CD4-positive, alpha-beta T cell (primary cell): ENCODE measurements at regions not wholly inside any gene's neighbourhood (a gene's known extent, or its start where the extent isn't known, plus 50 kb on each side); places are given as distances from the start of the nearest gene placed in this dataset.

ENCODE experiments used
- ATAC-seq: fragments of 200-7000 bp; cut with Tn5 transposase; one replicate; pipeline ENCODE4 v1.10.0; 2022; ENCODE audit warnings: mild to moderate bottlenecking; ENCODE audit not compliant: poor library complexity
- CTCF ChIA-PET: fragments of 350-600 bp; sonication (Branson Sonifier 250); formaldehyde crosslinking; loops from one replicate; lab custom pipeline; 2021; ENCODE audit warnings: antibody characterized with exemption, inconsistent platforms; lab: Charles Lee
- POLR2A ChIA-PET: fragments of 350-600 bp; sonication (Branson Sonifier 250); formaldehyde crosslinking; loops from one replicate; lab custom pipeline; 2021; ENCODE audit warnings: antibody characterized with exemption, inconsistent platforms; lab: Charles Lee
- DNase-seq, 14 experiments: peaks; one replicate each; pipeline ENCODE4 v3.0.0-alpha.2; 2013 to 2020; ENCODE audit warnings: mixed read lengths in 2 of 14
- H3K27ac ChIP-seq, 2 donors: one replicate each; pipeline versions ENCODE4 v1.5.1 to v1.7.0; 2013; ENCODE audit warnings: low read length in 2 of 2, low read depth in 1 of 2, mild to moderate bottlenecking in 1 of 2
- H3K27me3 ChIP-seq, 2 experiments: 1 replicate in 1 of 2; 2 replicates in 1 of 2; pipeline versions ENCODE4 v1.6.1 to v1.7.0; 2013; ENCODE audit warnings: low read length in 2 of 2, control low read depth in 1 of 2, mild to moderate bottlenecking in 1 of 2, moderate library complexity in 1 of 2; ENCODE audit not compliant: insufficient read depth in 2 of 2, control insufficient read depth in 1 of 2
- H3K36me3 ChIP-seq: one replicate; pipeline ENCODE4 v1.6.1; 2013; ENCODE audit warnings: low read length, control low read depth; ENCODE audit not compliant: insufficient read depth
- H3K4me1 ChIP-seq: one replicate; pipeline ENCODE4 v1.6.1; 2013; ENCODE audit warnings: low read length, control low read depth; ENCODE audit not compliant: insufficient read depth
- H3K4me3 ChIP-seq: one replicate; pipeline ENCODE4 v1.5.1; 2013; ENCODE audit warnings: mild to moderate bottlenecking, low read length, moderate library complexity
- H3K9me3 ChIP-seq, 2 experiments: 1 replicate in 1 of 2; 2 replicates in 1 of 2; pipeline versions ENCODE4 v1.6.1 to v1.7.0; 2013; ENCODE audit warnings: low read length in 2 of 2, mild to moderate bottlenecking in 2 of 2, control low read depth in 1 of 2, moderate library complexity in 1 of 2; ENCODE audit not compliant: control insufficient read depth in 1 of 2, insufficient read depth in 1 of 2
- H3K27ac Mint-ChIP-seq: one replicate; pipeline ENCODE4 v1.8.0; 2020; ENCODE audit warnings: mixed read lengths
- H3K27me3 Mint-ChIP-seq: one replicate; pipeline ENCODE4 v1.8.0; 2021; ENCODE audit warnings: mixed read lengths
- H3K36me3 Mint-ChIP-seq: one replicate; pipeline ENCODE4 v1.8.0; 2021; ENCODE audit warnings: low read depth, mixed read lengths
- H3K4me1 Mint-ChIP-seq: one replicate; pipeline ENCODE4 v1.8.0; 2021; ENCODE audit warnings: low read depth, mixed read lengths
- H3K4me3 Mint-ChIP-seq: one replicate; pipeline ENCODE4 v1.8.0; 2020; ENCODE audit warnings: mild to moderate bottlenecking, mixed read lengths
- H3K9me3 Mint-ChIP-seq: one replicate; pipeline ENCODE4 v1.8.0; 2020; ENCODE audit warnings: mixed read lengths
- CTCF ChIP-seq: fragments of 200-600 bp; IDR thresholded peaks from one replicate; pipeline ENCODE4 v1.8.0; 2022; ENCODE audit warnings: antibody characterized with exemption, mild to moderate bottlenecking
- intact Hi-C, 2 experiments: fragments of 100-400 bp; cut with DNase I in 1 of 2; cut with micrococcal nuclease in 1 of 2; formaldehyde crosslinking; loops; one replicate each; pipeline versions ENCODE4 v1.15.1 to v1.9.0; 2023 to 2025; cut with DNase I, micrococcal nuclease

DNA sequence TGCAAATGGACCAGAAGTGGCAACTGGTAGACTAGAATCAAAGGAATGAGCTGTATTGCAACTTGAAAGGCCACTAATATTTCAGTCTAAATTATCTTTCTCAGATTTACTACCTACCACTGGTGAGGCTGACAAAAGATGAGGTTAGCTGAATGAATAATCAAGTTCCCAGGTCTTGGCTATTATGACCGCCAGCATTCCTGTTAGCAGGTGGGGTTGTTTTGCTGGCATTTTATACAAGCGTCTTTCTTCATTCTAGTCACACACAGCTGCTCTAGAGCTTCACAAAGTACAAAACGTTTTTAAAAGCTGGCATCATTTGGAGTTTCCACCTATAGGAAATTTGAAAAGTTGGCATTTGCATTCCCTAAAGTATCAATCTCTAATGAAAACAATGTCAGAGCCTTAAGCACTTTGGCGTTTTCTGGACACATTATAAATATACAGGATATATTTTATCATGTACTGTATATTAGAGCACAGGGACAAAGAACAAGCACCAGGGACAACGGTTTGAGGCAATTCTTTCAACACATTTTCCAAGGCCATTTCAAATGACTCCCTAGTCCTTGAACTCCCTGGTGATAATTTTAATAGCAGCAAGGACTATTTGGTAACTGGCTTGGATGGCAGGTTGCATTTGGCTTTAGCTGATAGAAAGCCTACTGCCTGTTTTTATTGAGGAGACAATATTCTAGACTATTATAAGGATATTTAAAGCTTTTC, 410.2 kb upstream of the CHST9 start:
- no peak overlapping the region for H3K27ac ChIP-seq

DNA sequence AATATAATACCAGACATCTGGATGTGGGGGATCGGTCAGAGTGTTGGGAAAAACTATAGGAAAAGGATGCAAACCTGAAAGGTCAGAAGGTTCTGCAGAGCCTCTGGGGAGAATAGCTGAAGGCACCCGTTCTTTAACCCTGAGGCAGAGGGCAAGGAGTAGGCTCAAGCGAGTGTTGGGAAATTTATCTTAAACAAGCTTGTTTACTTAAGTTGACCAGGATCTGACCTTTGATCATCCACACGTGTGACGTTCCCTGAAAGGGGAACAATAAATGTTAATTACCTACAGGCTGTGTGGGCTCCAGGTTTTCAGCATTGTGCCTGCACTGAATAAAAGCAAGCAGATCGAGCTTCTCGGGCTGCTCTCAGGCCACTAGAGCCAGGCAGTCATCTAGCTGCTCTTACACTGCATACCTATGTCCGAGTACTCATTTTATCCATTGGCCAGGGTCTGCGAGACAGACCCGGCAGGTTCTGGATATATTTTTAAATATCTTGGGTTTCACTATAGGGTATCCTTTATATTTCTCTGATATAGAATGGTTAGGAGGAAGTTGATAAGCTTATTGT, 400.6 kb upstream of the CHST9 start:
- no peak overlapping the region for H3K4me3 Mint-ChIP-seq
- no peak for DNase-seq
- Histone ChIP-seq H3K27me3 (no peaks in the 10 kb centered on the region), H3K4me3 (no peak overlapping the region), H3K9me3 (peaks cover 4 to 5% of the 10 kb centered on the region in 2 experiments), H3K27ac (no peak overlapping the region), H3K36me3 (no peaks in the 10 kb centered on the region), H3K4me1 (no peaks in the 10 kb centered on the region)
- no peaks in the 10 kb centered on the region for H3K27me3 Mint-ChIP-seq
- no peak for TF ChIP-seq CTCF
- no peaks in the 10 kb centered on the region for H3K4me1 Mint-ChIP-seq
- H3K27ac Mint-ChIP-seq = no peak overlapping the region
- H3K36me3 Mint-ChIP-seq = no peaks in the 10 kb centered on the region
- ChIA-PET POLR2A (interaction anchor here (0.6 kb wide), 1 partner anchor 118 kb away, joined by 3 read pairs; no protein-coding TSS in a partner anchor), CTCF (no interaction called here)
- no peak for ATAC-seq
- peaks cover 5% of the 10 kb centered on the region for H3K9me3 Mint-ChIP-seq
- intact Hi-C loops = loop anchor here in 1 of 2 experiments (5.0 kb wide), 1 partner anchor 453 kb away; no protein-coding TSS in a partner anchor

More for the DNA sequence above, 410.2 kb upstream of the CHST9 start:
- POLR2A ChIA-PET = no interaction called here
- Histone ChIP-seq H3K4me1 (no peaks in the 10 kb centered on the region), H3K36me3 (no peaks in the 10 kb centered on the region), H3K27me3 (no peaks in the 10 kb centered on the region), H3K4me3 (no peak overlapping the region), H3K9me3 (no peaks in the 10 kb centered on the region)
- no peak overlapping the region for H3K27ac Mint-ChIP-seq
- H3K4me3 Mint-ChIP-seq = no peak overlapping the region
- TF ChIP-seq CTCF = no peak
- intact Hi-C loops = no loop called here
- CTCF ChIA-PET = no interaction called here
- no peaks in the 10 kb centered on the region for H3K4me1 Mint-ChIP-seq
- no peak for DNase-seq
- no peak for ATAC-seq
- no peaks in the 10 kb centered on the region for H3K27me3 Mint-ChIP-seq
- H3K9me3 Mint-ChIP-seq = peaks cover 5% of the 10 kb centered on the region
- H3K36me3 Mint-ChIP-seq = no peaks in the 10 kb centered on the region

DNA sequence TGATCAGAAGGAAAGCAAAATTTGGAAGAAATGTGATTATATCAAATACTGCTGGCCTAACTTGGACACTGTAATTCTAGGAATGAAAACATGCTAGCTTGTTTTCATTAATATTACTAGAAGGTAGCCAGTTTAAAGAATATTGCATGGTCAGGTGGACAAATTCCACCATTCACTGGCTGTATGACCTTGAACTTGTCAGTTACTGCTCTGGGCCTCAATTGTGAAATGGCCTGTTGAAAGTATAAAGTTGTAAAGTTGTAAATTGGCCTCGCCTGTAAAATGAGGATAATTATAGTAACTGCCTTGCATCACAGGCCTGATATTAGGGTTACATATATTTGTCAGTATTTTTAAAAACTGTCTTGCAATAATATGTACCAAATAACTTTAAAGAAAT, 398.4 kb upstream of the CHST9 start:
- ATAC-seq (no peak), DNase-seq (no peak)
- no peaks in the 10 kb centered on the region for H3K4me1 ChIP-seq
- Mint-ChIP-seq H3K27me3 (no peaks in the 10 kb centered on the region), H3K9me3 (peaks cover 5% of the 10 kb centered on the region), H3K27ac (no peak overlapping the region), H3K36me3 (no peaks in the 10 kb centered on the region), H3K4me3 (no peak overlapping the region), H3K4me1 (no peaks in the 10 kb centered on the region)
- peaks cover 4 to 5% of the 10 kb centered on the region in 2 experiments for H3K9me3 ChIP-seq
- no peak for TF ChIP-seq CTCF
- H3K36me3 ChIP-seq = no peaks in the 10 kb centered on the region
- H3K4me3 ChIP-seq = no peak overlapping the region
- ChIA-PET POLR2A (no interaction called here), CTCF (no interaction called here)
- no peaks in the 10 kb centered on the region for H3K27me3 ChIP-seq
- intact Hi-C loops = no loop called here
- no peak overlapping the region for H3K27ac ChIP-seq
